Fibroblast of lung (primary cell): ENCODE measurements at regions not wholly inside any gene's neighbourhood (a gene's known extent, or its start where the extent isn't known, plus 50 kb on each side); places are given as distances from the start of the nearest gene placed in this dataset.

Experiments used
- CTCF ChIP-seq, 2 donors: IDR thresholded peaks in 1 of 2; conservative IDR thresholded peaks in 1 of 2; 1 replicate in 1 of 2; 2 replicates in 1 of 2; pipeline ENCODE4 v1.5.1; 2011 to 2012; ENCODE audit warnings: low read length in 2 of 2, control low read depth in 1 of 2, inconsistent platforms in 1 of 2, low read depth in 1 of 2, mild to moderate bottlenecking in 1 of 2
- EZH2 ChIP-seq: IDR thresholded peaks from 2 replicates; pipeline ENCODE4 v1.5.1; 2012; ENCODE audit warnings: low read length, control low read depth, mild to moderate bottlenecking; ENCODE audit errors: missing control alignments

- no peak for TF ChIP-seq CTCF (conservative IDR thresholded peaks at IDR 0.05 in 1 of 2, IDR thresholded peaks at IDR 0.05 in 1 of 2; ENCODE audit: low read depth in 1 of 2, low read length in 2 of 2)
- TF ChIP-seq EZH2 = no peak
These were observed 157.7 kb upstream of the DIPK2B start for GRCh38 chrX:45358392-45358791.
